Endothelial cell of umbilical vein (primary cell): ENCODE measurements at regions not wholly inside any gene's neighbourhood (a gene's known extent, or its start where the extent isn't known, plus 50 kb on each side); places are given as distances from the start of the nearest gene placed in this dataset.

ENCODE experiments used
- BruUV-seq: library from RNA; stranded (reverse); fragments of 400-500 nt; replicated peaks from 2 replicates; lab custom pipeline; 2021; lab: Mats Ljungman, UMichigan
- CTCF ChIA-PET: fragments of 300-600, 350-600 bp; sonication (Branson Sonifier 250); formaldehyde crosslinking; loops from one replicate; lab custom pipeline; 2021; ENCODE audit warnings: antibody characterized with exemption, inconsistent platforms; lab: Charles Lee
- POLR2A ChIA-PET: fragments of 300-600, 350-600 bp; sonication (Branson Sonifier 250); formaldehyde crosslinking; loops from one replicate; lab custom pipeline; 2021; ENCODE audit warnings: antibody characterized with exemption, inconsistent platforms; lab: Charles Lee
- DNase-seq: peaks from one replicate; pipeline ENCODE4 v3.0.0-alpha.2; 2011; ENCODE audit warnings: low read depth, low spot score
- FAIRE-seq: peaks from 2 replicates; lab custom pipeline; 2011; peaks lifted over from hg19 to GRCh38; lab: Jason Lieb, UNC
- H2AFZ ChIP-seq: 2 replicates; pipeline ENCODE4 v1.6.0; 2012; ENCODE audit warnings: low read depth, low read length, control low read depth, inconsistent platforms
- H3K27ac ChIP-seq: 2 replicates; pipeline ENCODE4 v1.5.1; 2011; ENCODE audit warnings: low read depth, mild to moderate bottlenecking, control low read depth, low read length, moderate library complexity; ENCODE audit not compliant: insufficient read depth
- H3K27me3 ChIP-seq, 2 experiments: 2 replicates each; pipeline versions ENCODE4 v1.6.0 to v1.6.1; 2011; ENCODE audit warnings: low read length in 2 of 2, mixed read lengths in 1 of 2; ENCODE audit not compliant: control insufficient read depth in 2 of 2, insufficient read depth in 2 of 2
- H3K36me3 ChIP-seq, 2 experiments: 2 replicates in 1 of 2; 3 replicates in 1 of 2; pipeline ENCODE4 v1.5.1; 2011; ENCODE audit warnings: low read length in 2 of 2, mild to moderate bottlenecking in 1 of 2, moderate library complexity in 1 of 2; ENCODE audit not compliant: control insufficient read depth in 2 of 2, insufficient read depth in 2 of 2; ENCODE audit errors: extremely low read depth in 1 of 2
- H3K4me1 ChIP-seq: 3 replicates; pipeline ENCODE4 v1.5.1; 2011; ENCODE audit warnings: mild to moderate bottlenecking, low read length; ENCODE audit not compliant: control insufficient read depth, insufficient read depth; ENCODE audit errors: extremely low read depth
- H3K4me2 ChIP-seq: 2 replicates; pipeline ENCODE4 v1.6.1; 2011; ENCODE audit warnings: low read length, control low read depth, mixed read lengths; ENCODE audit not compliant: insufficient read depth
- H3K4me3 ChIP-seq, 3 experiments: fragments of 200-600 bp in 1 of 3; sonication (generic), shearing (Covaris generic) in 1 of 3; replicated peaks in 1 of 3; 2 replicates each; pipeline ENCODE4 v1.5.1; 2011 to 2016; ENCODE audit warnings: control low read depth in 3 of 3, low read length in 3 of 3, mild to moderate bottlenecking in 2 of 3, inconsistent platforms in 1 of 3, low read depth in 1 of 3, moderate library complexity in 1 of 3; ENCODE audit not compliant: insufficient read depth in 1 of 3
- H3K79me2 ChIP-seq: 2 replicates; pipeline ENCODE4 v1.6.0; 2012; ENCODE audit warnings: low read length, inconsistent platforms; ENCODE audit not compliant: control insufficient read depth, insufficient read depth
- H3K9ac ChIP-seq: replicated peaks from 2 replicates; pipeline ENCODE3; 2011; ENCODE audit warnings: low read length, control low read depth; ENCODE audit not compliant: insufficient read depth; ENCODE audit errors: extremely low read depth
- H3K9me1 ChIP-seq: replicated peaks from 3 replicates; pipeline ENCODE4 v1.6.0; 2011; ENCODE audit warnings: mild to moderate bottlenecking, low read length; ENCODE audit not compliant: control insufficient read depth, insufficient read depth; ENCODE audit errors: extremely low read depth
- H3K9me3 ChIP-seq: replicated peaks from 2 replicates; pipeline ENCODE4 v1.5.1; 2012; ENCODE audit warnings: low read length, inconsistent platforms; ENCODE audit not compliant: control insufficient read depth, insufficient read depth
- H4K20me1 ChIP-seq: replicated peaks from 2 replicates; pipeline ENCODE3; 2011; ENCODE audit warnings: mild to moderate bottlenecking, low read length; ENCODE audit not compliant: control insufficient read depth, insufficient read depth; ENCODE audit errors: extremely low read depth
- EZH2 ChIP-seq: IDR thresholded peaks from 2 replicates; pipeline ENCODE4 v1.6.1; 2012; ENCODE audit warnings: borderline replicate concordance, low read depth, mild to moderate bottlenecking, moderate library complexity, low read length, inconsistent platforms; ENCODE audit not compliant: severe bottlenecking
- GATA2 ChIP-seq: IDR thresholded peaks from 2 replicates; pipeline ENCODE4 v1.7.0; 2011; ENCODE audit warnings: low read depth, mild to moderate bottlenecking, moderate library complexity, mixed read lengths, low read length; ENCODE audit not compliant: insufficient read length, insufficient read depth
- JUN ChIP-seq: IDR thresholded peaks from 2 replicates; pipeline ENCODE4 v1.6.1; 2011; ENCODE audit warnings: borderline replicate concordance, low read depth; ENCODE audit not compliant: insufficient read length, insufficient read depth
- MAX ChIP-seq: IDR thresholded peaks from 2 replicates; pipeline ENCODE4 v1.6.1; 2011; ENCODE audit not compliant: insufficient read depth, insufficient read length
- MYC ChIP-seq: IDR thresholded peaks from one replicate; pipeline ENCODE4 v1.6.1; 2011; ENCODE audit warnings: mild to moderate bottlenecking, low read depth, low read length
- POLR2A ChIP-seq: IDR thresholded peaks from 2 replicates; pipeline ENCODE4 v1.6.1; 2012; ENCODE audit warnings: low read depth, mild to moderate bottlenecking, control low read depth, low read length
- POLR2AphosphoS5 ChIP-seq: IDR thresholded peaks from 2 replicates; pipeline ENCODE4 v1.6.1; 2012; ENCODE audit warnings: low read depth, mild to moderate bottlenecking, control low read depth, low read length, moderate library complexity; ENCODE audit not compliant: insufficient read depth
- dilution Hi-C: fragments of 300-500 bp; cut with MboI; formaldehyde crosslinking; loops from one replicate; pipeline ENCODE4 v1.15.0; 2019; ENCODE audit warnings: low sequenced_read_pairs; ENCODE audit not compliant: extremely low pct_ligation_motif_present
- intact Hi-C: fragments of 100-400 bp; cut with micrococcal nuclease; formaldehyde crosslinking; loops from one replicate; pipeline ENCODE4 v1.10.0; 2022
- TF ChIP-seq, protein P1 (sequence below), 2 donors: IDR thresholded peaks; 1 replicate in 1 of 2; 2 replicates in 1 of 2; pipeline ENCODE4 v1.5.1; 2011; ENCODE audit warnings: low read length in 2 of 2, mild to moderate bottlenecking in 2 of 2, moderate library complexity in 2 of 2, control low read depth in 1 of 2, inconsistent platforms in 1 of 2, low read depth in 1 of 2; ENCODE audit not compliant: insufficient read depth in 1 of 2; ENCODE audit errors: extremely low read depth in 1 of 2

GRCh38 chr16:14344292-14344691, 273.2 kb downstream of the MRTFB start:
- no TSS peak for BruUV-seq
- Histone ChIP-seq H3K27ac (no peak overlapping the region), H3K79me2 (no peaks in the 10 kb centered on the region), H3K9me1 (no peaks in the 10 kb centered on the region), H3K36me3 (no peaks in the 10 kb centered on the region), H3K27me3 (no peaks in the 10 kb centered on the region), H3K4me3 (no peak overlapping the region), H3K9ac (no peak overlapping the region), H4K20me1 (no peaks in the 10 kb centered on the region), H3K4me1 (no peaks in the 10 kb centered on the region), H3K4me2 (no peak overlapping the region), H2AFZ (no peak overlapping the region), H3K9me3 (no peaks in the 10 kb centered on the region)
- dilution Hi-C loops (no loop called here), intact Hi-C loops (no loop called here)
- TF ChIP-seq MYC (no peak), JUN (no peak), POLR2A (no peak), MAX (no peak), EZH2 (no peak), POLR2AphosphoS5 (no peak), GATA2 (no peak)
- TF ChIP-seq, protein P1, sequence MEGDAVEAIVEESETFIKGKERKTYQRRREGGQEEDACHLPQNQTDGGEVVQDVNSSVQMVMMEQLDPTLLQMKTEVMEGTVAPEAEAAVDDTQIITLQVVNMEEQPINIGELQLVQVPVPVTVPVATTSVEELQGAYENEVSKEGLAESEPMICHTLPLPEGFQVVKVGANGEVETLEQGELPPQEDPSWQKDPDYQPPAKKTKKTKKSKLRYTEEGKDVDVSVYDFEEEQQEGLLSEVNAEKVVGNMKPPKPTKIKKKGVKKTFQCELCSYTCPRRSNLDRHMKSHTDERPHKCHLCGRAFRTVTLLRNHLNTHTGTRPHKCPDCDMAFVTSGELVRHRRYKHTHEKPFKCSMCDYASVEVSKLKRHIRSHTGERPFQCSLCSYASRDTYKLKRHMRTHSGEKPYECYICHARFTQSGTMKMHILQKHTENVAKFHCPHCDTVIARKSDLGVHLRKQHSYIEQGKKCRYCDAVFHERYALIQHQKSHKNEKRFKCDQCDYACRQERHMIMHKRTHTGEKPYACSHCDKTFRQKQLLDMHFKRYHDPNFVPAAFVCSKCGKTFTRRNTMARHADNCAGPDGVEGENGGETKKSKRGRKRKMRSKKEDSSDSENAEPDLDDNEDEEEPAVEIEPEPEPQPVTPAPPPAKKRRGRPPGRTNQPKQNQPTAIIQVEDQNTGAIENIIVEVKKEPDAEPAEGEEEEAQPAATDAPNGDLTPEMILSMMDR (IDR thresholded peaks at IDR 0.05; ENCODE audit: extremely low read depth in 1 of 2, insufficient read depth in 1 of 2, low read depth in 1 of 2, low read length in 2 of 2), result no peak
- FAIRE-seq (no peak), DNase-seq (no peak)
- POLR2A ChIA-PET, result no interaction called here
- CTCF ChIA-PET, result no interaction called here
